ENCODE measurements at regions not wholly inside any gene's neighbourhood (a gene's known extent, or its start where the extent isn't known, plus 50 kb on each side); places are given as distances from the start of the nearest gene placed in this dataset.
A peak's percentile ranks its signal among the peaks of the same experiment; 100 is the strongest.

GRCh38 chr4:132123870-132124623, 1025.0 kb upstream of the PCDH10 start:
- Histone ChIP-seq H3K27me3 (ENCODE audit: insufficient read depth, low read depth) (no peaks in the 10 kb centered on the region), H3F3A (ENCODE audit: insufficient read depth, low read depth) (no peaks in the 10 kb centered on the region), H4K20me1 (ENCODE audit: insufficient read depth) (no peaks in the 10 kb centered on the region), H3K79me2 (ENCODE audit: low read depth) (no peaks in the 10 kb centered on the region), H3K9me3 (ENCODE audit: insufficient read depth, low read depth) (no peaks in the 10 kb centered on the region), H3K4me2 (no peak overlapping the region), H3K27ac (no peak overlapping the region), H3K4me3 (no peak overlapping the region), H3K4me1 (replicated peaks; ENCODE audit: insufficient read depth) (no peaks in the 10 kb centered on the region), H2AFZ (no peak overlapping the region), H3K9me2 (ENCODE audit: insufficient read depth) (peaks cover 4% of the 10 kb centered on the region; the same call in 1 of the 2 replicates), H3K36me3 (ENCODE audit: low read depth) (no peaks in the 10 kb centered on the region)
- ChIA-PET CTCF (no interaction called here), POLR2A (ENCODE audit: unreplicated experiment) (no interaction called here)
- peak in 1 of 2 experiments; percentile 4 for DNase-seq
- TF ChIP-seq CTCF (conservative IDR thresholded peaks at IDR 0.05): no peak
- no peak for TF ChIP-seq EZH2 (IDR thresholded peaks at IDR 0.05; ENCODE audit: low read depth)
- intact Hi-C loops (cut with micrococcal nuclease; ENCODE audit: unreplicated experiment): no loop called here
- BruUV-seq (replicated peaks): no TSS peak

- no peak overlapping the region for H3K4me3 ChIP-seq
- no peak overlapping the region for H3K27ac ChIP-seq
- BruUV-seq (replicated peaks): no TSS peak
- H3F3A ChIP-seq (ENCODE audit: insufficient read depth, low read depth): no peaks in the 10 kb centered on the region
- no peak for TF ChIP-seq CTCF (conservative IDR thresholded peaks at IDR 0.05)
- no peak for TF ChIP-seq EZH2 (IDR thresholded peaks at IDR 0.05; ENCODE audit: low read depth)
- no peak overlapping the region for H3K4me2 ChIP-seq
- no peaks in the 10 kb centered on the region for H3K36me3 ChIP-seq (ENCODE audit: low read depth)
- POLR2A ChIA-PET (ENCODE audit: unreplicated experiment): no interaction called here
- H3K4me1 ChIP-seq (replicated peaks; ENCODE audit: insufficient read depth): no peaks in the 10 kb centered on the region
- H4K20me1 ChIP-seq (ENCODE audit: insufficient read depth): no peaks in the 10 kb centered on the region
- no peak for DNase-seq
- intact Hi-C loops (cut with micrococcal nuclease; ENCODE audit: unreplicated experiment): no loop called here
- CTCF ChIA-PET: no interaction called here
- no peaks in the 10 kb centered on the region for H3K27me3 ChIP-seq (ENCODE audit: insufficient read depth, low read depth)
- H2AFZ ChIP-seq: no peak overlapping the region
- H3K9me2 ChIP-seq (ENCODE audit: insufficient read depth): peaks cover 4% of the 10 kb centered on the region; the same call in 1 of the 2 replicates
- H3K9me3 ChIP-seq (ENCODE audit: insufficient read depth, low read depth): no peaks in the 10 kb centered on the region
- no peaks in the 10 kb centered on the region for H3K79me2 ChIP-seq (ENCODE audit: low read depth)
These were observed 1024.5 kb upstream of the PCDH10 start for GRCh38 chr4:132124624-132124974.

- intact Hi-C loops (cut with micrococcal nuclease; ENCODE audit: unreplicated experiment): no loop called here
- ChIA-PET POLR2A (ENCODE audit: unreplicated experiment) (no interaction called here), CTCF (no interaction called here)
- no peak overlapping the region for H3K27ac ChIP-seq
- H3K79me2 ChIP-seq (ENCODE audit: low read depth): no peaks in the 10 kb centered on the region
- peaks cover 4% of the 10 kb centered on the region; the same call in 1 of the 2 replicates for H3K9me2 ChIP-seq (ENCODE audit: insufficient read depth)
- TF ChIP-seq CTCF (conservative IDR thresholded peaks at IDR 0.05) (no peak), EZH2 (IDR thresholded peaks at IDR 0.05; ENCODE audit: low read depth) (no peak)
- no peak for DNase-seq
- no peaks in the 10 kb centered on the region for H3K9me3 ChIP-seq (ENCODE audit: insufficient read depth, low read depth)
- no TSS peak for BruUV-seq (replicated peaks)
- no peaks in the 10 kb centered on the region for H3F3A ChIP-seq (ENCODE audit: insufficient read depth, low read depth)
- H3K4me3 ChIP-seq: no peak overlapping the region
- H3K4me2 ChIP-seq: no peak overlapping the region
- H2AFZ ChIP-seq: no peak overlapping the region
- H3K27me3 ChIP-seq (ENCODE audit: insufficient read depth, low read depth): no peaks in the 10 kb centered on the region
- no peaks in the 10 kb centered on the region for H3K36me3 ChIP-seq (ENCODE audit: low read depth)
- no peaks in the 10 kb centered on the region for H3K4me1 ChIP-seq (replicated peaks; ENCODE audit: insufficient read depth)
- H4K20me1 ChIP-seq (ENCODE audit: insufficient read depth): no peaks in the 10 kb centered on the region
These were observed 1024.0 kb upstream of the PCDH10 start for GRCh38 chr4:132125131-132125530.

Measured in PC-9 (cell line).